T-helper 17 cell (primary cell): ENCODE measurements at regions not wholly inside any gene's neighbourhood (a gene's known extent, or its start where the extent isn't known, plus 50 kb on each side); places are given as distances from the start of the nearest gene placed in this dataset.
"Not testable (repeated sequence)": the region's sequence is repeated elsewhere in the genome, so short reads cannot be mapped to it uniquely, and the experiment has no call there.

Experiments used
- ATAC-seq: fragments of 150-1000 bp; cut with Tn5 transposase; 2 replicates; pipeline ENCODE4 v1.10.0; 2021; ENCODE audit warnings: mild to moderate bottlenecking, moderate library complexity
- DNase-seq, 3 donors: peaks; one replicate each; pipeline versions ENCODE4 v3.0.0 to v3.0.0-alpha.2; 2020 to 2021
- H3K9me3 ChIP-seq: one replicate; pipeline ENCODE4 v1.7.0; 2013; ENCODE audit warnings: low read length, mild to moderate bottlenecking; ENCODE audit not compliant: control insufficient read depth, poor library complexity, severe bottlenecking
- H3K27ac Mint-ChIP-seq: one replicate; pipeline ENCODE4 v1.8.0; 2022; ENCODE audit warnings: mild to moderate bottlenecking, moderate library complexity, mixed read lengths
- H3K27me3 Mint-ChIP-seq: one replicate; pipeline ENCODE4 v1.8.0; 2022; ENCODE audit warnings: mixed read lengths
- H3K36me3 Mint-ChIP-seq: one replicate; pipeline ENCODE4 v1.8.0; 2022; ENCODE audit warnings: low read depth, mixed read lengths
- H3K4me1 Mint-ChIP-seq: one replicate; pipeline ENCODE4 v1.8.0; 2022; ENCODE audit warnings: mild to moderate bottlenecking, mixed read lengths
- H3K4me3 Mint-ChIP-seq: one replicate; pipeline ENCODE4 v1.8.0; 2022; ENCODE audit warnings: mild to moderate bottlenecking, moderate library complexity, mixed read lengths

GRCh38 chr3:103873897-103874545 is 1439.2 kb downstream of the ZPLD1 start:
- DNase-seq (no peak), ATAC-seq (no peak)
- Mint-ChIP-seq H3K36me3 (no peaks in the 10 kb centered on the region), H3K4me1 (no peaks in the 10 kb centered on the region), H3K27ac (no peak overlapping the region), H3K4me3 (no peak overlapping the region), H3K27me3 (no peaks in the 10 kb centered on the region)
- H3K9me3 ChIP-seq, result no peaks in the 10 kb centered on the region

DNA sequence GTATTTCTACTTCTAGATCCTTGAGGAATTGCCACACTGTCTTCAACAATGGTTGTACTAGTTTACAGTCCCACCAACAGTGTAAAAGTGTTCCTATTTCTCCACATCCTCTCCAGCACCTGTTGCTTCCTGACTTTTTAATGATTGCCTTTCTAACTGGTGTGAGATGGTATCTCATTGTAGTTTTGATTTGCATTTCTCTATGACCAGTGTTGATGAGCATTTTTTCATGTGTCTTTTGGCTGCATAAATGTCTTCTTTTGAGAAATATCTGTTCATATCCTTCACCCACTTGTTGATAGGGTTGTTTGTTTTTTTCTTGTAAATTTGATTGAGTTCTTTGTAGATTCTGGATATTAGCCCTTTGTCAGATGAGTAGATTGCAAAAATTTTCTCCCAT is 1447.0 kb downstream of the ZPLD1 start:
- not testable (repeated sequence) for H3K9me3 ChIP-seq, DNase-seq, H3K4me1 Mint-ChIP-seq, H3K27ac Mint-ChIP-seq, H3K27me3 Mint-ChIP-seq, ATAC-seq, H3K36me3 Mint-ChIP-seq, H3K4me3 Mint-ChIP-seq

DNA sequence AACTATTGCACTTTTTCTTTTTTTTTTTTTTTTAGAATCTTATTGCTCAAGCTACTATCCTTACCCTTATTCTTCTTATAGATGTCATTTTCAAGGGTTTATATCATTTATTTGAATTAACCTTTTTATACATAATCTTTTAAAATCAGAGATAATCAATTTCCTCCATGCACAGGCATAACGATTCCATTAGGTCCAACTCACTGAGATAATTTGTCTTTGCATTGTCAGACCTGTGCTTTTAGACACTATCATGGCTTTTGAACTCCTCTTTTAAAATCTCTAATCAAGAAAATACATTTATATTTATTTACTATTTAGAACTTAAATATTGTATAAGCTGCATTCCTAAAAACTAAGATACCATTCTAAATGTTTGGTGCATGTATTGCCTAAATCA is 1454.9 kb downstream of the ZPLD1 start:
- no peaks in the 10 kb centered on the region for H3K27me3 Mint-ChIP-seq
- no peak overlapping the region for H3K4me3 Mint-ChIP-seq
- no peaks in the 10 kb centered on the region for H3K9me3 ChIP-seq
- no peaks in the 10 kb centered on the region for H3K4me1 Mint-ChIP-seq
- DNase-seq (no peak), ATAC-seq (no peak)
- H3K27ac Mint-ChIP-seq, result no peak overlapping the region
- no peaks in the 10 kb centered on the region for H3K36me3 Mint-ChIP-seq

DNA sequence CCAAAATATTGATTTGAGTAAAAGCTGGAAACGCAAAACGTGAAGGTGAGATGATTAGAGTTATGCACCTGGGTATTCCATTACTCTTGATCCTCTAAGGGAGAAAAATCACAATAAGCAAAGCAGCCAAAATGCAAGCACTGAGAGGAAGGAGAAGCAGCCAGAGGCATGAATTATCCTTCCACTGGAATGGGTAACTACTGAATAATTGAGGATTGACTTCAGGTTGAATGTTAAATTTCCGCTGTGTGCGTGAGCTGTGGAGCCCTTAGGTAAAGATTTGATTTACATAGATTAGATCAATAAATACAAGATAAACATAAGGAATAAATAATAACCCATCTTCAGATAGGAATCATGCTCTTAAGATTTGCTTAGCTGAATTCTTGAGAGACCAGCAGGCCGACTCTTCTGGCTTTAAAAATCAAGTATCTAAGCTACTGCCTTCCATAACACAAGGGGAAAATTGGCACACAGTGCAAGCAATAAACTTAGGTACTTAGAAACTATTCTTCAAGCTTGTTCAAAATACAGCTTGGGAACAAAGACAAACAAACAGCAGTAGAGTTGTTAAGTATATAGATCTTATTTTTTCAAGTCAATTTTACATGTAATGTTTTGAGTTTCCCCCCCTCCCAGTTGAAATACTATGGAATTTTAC is 1459.5 kb downstream of the ZPLD1 start:
- Mint-ChIP-seq H3K4me1 (no peaks in the 10 kb centered on the region), H3K27ac (no peak overlapping the region), H3K4me3 (no peak overlapping the region), H3K27me3 (no peaks in the 10 kb centered on the region), H3K36me3 (no peaks in the 10 kb centered on the region)
- no peaks in the 10 kb centered on the region for H3K9me3 ChIP-seq
- ATAC-seq, result no peak
- no peak for DNase-seq

GRCh38 chr3:103899328-103899727 is 1464.5 kb downstream of the ZPLD1 start:
- H3K4me1 Mint-ChIP-seq, result no peaks in the 10 kb centered on the region
- H3K4me3 Mint-ChIP-seq, result no peak overlapping the region
- H3K9me3 ChIP-seq, result no peaks in the 10 kb centered on the region
- no peaks in the 10 kb centered on the region for H3K27me3 Mint-ChIP-seq
- ATAC-seq (no peak), DNase-seq (no peak)
- no peak overlapping the region for H3K27ac Mint-ChIP-seq
- H3K36me3 Mint-ChIP-seq, result no peaks in the 10 kb centered on the region

- H3K9me3 ChIP-seq, result no peaks in the 10 kb centered on the region
- Mint-ChIP-seq H3K4me1 (no peaks in the 10 kb centered on the region), H3K36me3 (no peaks in the 10 kb centered on the region), H3K27ac (no peak overlapping the region), H3K4me3 (no peak overlapping the region), H3K27me3 (no peaks in the 10 kb centered on the region)
- ATAC-seq, result no peak
- DNase-seq, result no peak
These were observed 1461.7 kb upstream of the ALCAM start for GRCh38 chr3:103904991-103905390.

DNA sequence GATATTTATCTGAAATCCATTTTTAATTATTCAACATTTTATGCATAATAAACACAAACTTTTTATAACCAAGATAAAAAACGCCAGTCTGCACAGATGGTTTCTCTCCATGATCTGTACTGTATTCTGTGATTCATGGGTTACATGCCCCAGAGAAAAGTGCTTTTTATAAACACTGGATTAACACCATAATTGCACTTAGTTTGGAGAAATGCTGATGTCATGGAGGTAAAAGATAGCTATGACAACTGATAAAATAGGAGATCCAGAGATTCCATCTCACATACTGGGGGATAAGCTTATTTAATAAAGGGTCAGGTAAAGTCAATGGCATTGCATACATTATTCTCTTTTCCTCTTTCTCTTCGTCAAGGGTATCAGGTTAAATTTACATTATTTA is 1460.4 kb upstream of the ALCAM start:
- H3K4me1 Mint-ChIP-seq, result no peaks in the 10 kb centered on the region
- no peak overlapping the region for H3K27ac Mint-ChIP-seq
- H3K9me3 ChIP-seq, result no peaks in the 10 kb centered on the region
- no peaks in the 10 kb centered on the region for H3K36me3 Mint-ChIP-seq
- no peak for DNase-seq
- no peak overlapping the region for H3K4me3 Mint-ChIP-seq
- no peaks in the 10 kb centered on the region for H3K27me3 Mint-ChIP-seq
- ATAC-seq, result no peak

DNA sequence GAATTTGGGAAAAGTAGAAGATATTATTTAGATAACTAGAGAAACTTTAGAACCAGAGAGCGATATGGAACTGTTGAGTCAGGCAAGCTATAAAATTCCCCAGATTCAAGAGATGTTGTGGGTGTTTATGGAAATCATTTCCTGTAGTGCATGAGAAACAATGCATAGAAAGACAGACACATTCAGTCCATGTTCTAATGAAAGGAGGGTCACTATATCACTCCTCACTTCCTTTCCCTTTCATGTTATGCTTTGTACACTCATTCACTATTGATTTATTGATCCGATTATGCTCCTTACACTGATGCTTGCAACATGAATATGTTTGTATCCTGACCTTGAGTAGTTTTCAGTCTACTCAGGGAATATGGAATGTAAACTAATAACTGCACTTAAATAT is 1459.9 kb upstream of the ALCAM start:
- no peaks in the 10 kb centered on the region for H3K36me3 Mint-ChIP-seq
- H3K4me1 Mint-ChIP-seq, result no peaks in the 10 kb centered on the region
- DNase-seq (no peak), ATAC-seq (no peak)
- H3K27ac Mint-ChIP-seq, result no peak overlapping the region
- H3K9me3 ChIP-seq, result no peaks in the 10 kb centered on the region
- H3K4me3 Mint-ChIP-seq, result no peak overlapping the region
- H3K27me3 Mint-ChIP-seq, result no peaks in the 10 kb centered on the region

DNA sequence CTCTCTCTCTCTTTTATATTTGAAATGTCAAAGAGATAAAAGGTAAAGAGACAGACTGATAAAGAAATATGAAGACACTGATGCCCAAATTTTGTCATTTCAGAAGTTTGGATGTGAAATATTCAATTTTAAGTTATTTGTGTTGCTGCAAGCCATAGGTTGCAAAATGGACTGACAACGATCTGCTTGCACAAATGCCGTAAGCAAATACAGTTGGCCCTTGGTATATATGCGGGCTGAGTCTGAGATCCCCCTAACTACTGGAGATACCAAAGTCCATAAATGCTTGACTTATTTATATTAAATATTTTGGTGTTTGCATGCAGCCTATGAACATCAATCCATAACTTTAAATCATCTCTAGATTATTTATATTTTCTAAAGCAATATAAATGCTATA is 1459.1 kb upstream of the ALCAM start:
- H3K9me3 ChIP-seq, result no peaks in the 10 kb centered on the region
- Mint-ChIP-seq H3K27ac (no peak overlapping the region), H3K4me3 (no peak overlapping the region), H3K4me1 (no peaks in the 10 kb centered on the region), H3K36me3 (no peaks in the 10 kb centered on the region), H3K27me3 (no peaks in the 10 kb centered on the region)
- DNase-seq (no peak), ATAC-seq (no peak)

DNA sequence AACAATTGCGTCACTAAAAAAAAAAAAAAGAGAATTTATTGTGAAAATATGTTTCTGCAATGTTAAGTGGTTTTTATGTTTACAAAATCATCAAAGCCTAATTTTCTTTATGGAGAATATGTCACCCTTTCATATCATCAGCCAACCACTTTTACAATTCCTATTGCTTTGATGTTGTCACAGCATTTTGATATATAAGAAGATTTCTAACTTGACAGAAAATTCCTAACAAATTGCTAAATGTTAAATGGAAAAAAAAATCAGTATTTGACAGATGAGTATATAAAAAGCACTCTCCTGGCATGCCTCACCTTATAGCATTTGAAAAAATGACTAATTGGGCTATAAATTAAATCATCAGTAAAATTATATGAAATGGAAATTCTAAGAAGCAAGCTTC is 1457.3 kb upstream of the ALCAM start:
- no peak for DNase-seq
- no peaks in the 10 kb centered on the region for H3K9me3 ChIP-seq
- Mint-ChIP-seq H3K36me3 (no peaks in the 10 kb centered on the region), H3K4me1 (no peaks in the 10 kb centered on the region), H3K27ac (no peak overlapping the region), H3K27me3 (no peaks in the 10 kb centered on the region), H3K4me3 (no peak overlapping the region)
- no peak for ATAC-seq

DNA sequence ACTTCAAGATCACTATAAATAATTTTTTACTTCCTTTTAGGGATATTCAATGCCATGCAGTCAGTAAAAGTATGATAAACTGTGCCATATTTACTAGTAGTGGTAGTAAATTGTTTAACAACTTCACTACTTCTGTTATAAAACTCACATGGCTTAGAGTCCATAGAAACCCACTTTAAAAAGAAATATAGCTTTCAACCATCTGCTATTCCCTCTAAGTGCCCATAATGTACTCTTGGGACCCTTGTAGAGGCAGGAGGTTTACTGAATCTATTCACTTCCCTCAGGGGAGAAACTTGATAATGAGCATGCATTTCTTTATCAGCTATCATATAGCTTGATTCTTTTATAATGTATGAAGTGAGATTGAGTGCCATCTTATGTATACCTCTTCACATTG is 1448.4 kb upstream of the ALCAM start:
- ATAC-seq (no peak), DNase-seq (no peak)
- no peaks in the 10 kb centered on the region for H3K36me3 Mint-ChIP-seq
- no peaks in the 10 kb centered on the region for H3K9me3 ChIP-seq
- no peaks in the 10 kb centered on the region for H3K27me3 Mint-ChIP-seq
- H3K4me1 Mint-ChIP-seq, result no peaks in the 10 kb centered on the region
- H3K27ac Mint-ChIP-seq, result no peak overlapping the region
- H3K4me3 Mint-ChIP-seq, result no peak overlapping the region

- no peak overlapping the region for H3K27ac Mint-ChIP-seq
- H3K9me3 ChIP-seq, result no peaks in the 10 kb centered on the region
- ATAC-seq, result no peak
- no peak for DNase-seq
- H3K27me3 Mint-ChIP-seq, result no peaks in the 10 kb centered on the region
- H3K36me3 Mint-ChIP-seq, result no peaks in the 10 kb centered on the region
- H3K4me1 Mint-ChIP-seq, result no peaks in the 10 kb centered on the region
- H3K4me3 Mint-ChIP-seq, result no peak overlapping the region
These were observed 1447.4 kb upstream of the ALCAM start for GRCh38 chr3:103919327-103919726.

- no peak for ATAC-seq
- no peak for DNase-seq
- Mint-ChIP-seq H3K4me3 (no peak overlapping the region), H3K27me3 (no peaks in the 10 kb centered on the region), H3K36me3 (no peaks in the 10 kb centered on the region), H3K27ac (no peak overlapping the region), H3K4me1 (no peaks in the 10 kb centered on the region)
- no peaks in the 10 kb centered on the region for H3K9me3 ChIP-seq
These were observed 1442.8 kb upstream of the ALCAM start for GRCh38 chr3:103923907-103924306.

DNA sequence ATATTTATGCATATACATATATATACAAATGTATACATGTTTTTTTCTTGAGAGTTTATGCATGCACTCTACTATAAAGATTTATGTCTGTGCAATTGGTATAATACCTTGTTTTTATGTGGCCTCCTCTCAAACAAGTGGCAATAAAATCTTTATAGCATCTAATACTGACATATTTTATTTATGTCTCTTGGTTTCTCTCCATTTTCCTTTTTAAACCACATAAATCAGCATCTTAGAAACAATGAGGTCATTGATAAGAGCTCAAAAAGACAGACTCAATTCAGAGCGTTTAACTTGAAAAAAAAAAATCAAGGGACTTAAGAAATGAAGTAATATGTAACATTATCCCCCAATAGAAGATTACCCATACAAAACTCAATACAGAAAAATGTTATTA is 1442.2 kb upstream of the ALCAM start:
- no peak overlapping the region for H3K4me3 Mint-ChIP-seq
- H3K36me3 Mint-ChIP-seq, result no peaks in the 10 kb centered on the region
- no peaks in the 10 kb centered on the region for H3K27me3 Mint-ChIP-seq
- no peaks in the 10 kb centered on the region for H3K9me3 ChIP-seq
- no peaks in the 10 kb centered on the region for H3K4me1 Mint-ChIP-seq
- no peak for DNase-seq
- no peak for ATAC-seq
- no peak overlapping the region for H3K27ac Mint-ChIP-seq
